ENCODE measurements at regions not wholly inside any gene's neighbourhood (a gene's known extent, or its start where the extent isn't known, plus 50 kb on each side); places are given as distances from the start of the nearest gene placed in this dataset.

GRCh38 chr5:152288917-152289595, 116.0 kb downstream of the NMUR2 start:
- no peak overlapping the region for H3K4me3 ChIP-seq
- TF ChIP-seq CTCF (IDR thresholded peaks at IDR 0.05; ENCODE audit: low read depth, low read length): no peak
- no peak for DNase-seq (ENCODE audit: low read depth in 1 of 2, low spot score in 1 of 2)
- no peaks in the 10 kb centered on the region for H3K36me3 ChIP-seq
- H3K27me3 ChIP-seq: no peaks in the 10 kb centered on the region
- H3K27ac ChIP-seq: no peak overlapping the region
- no peaks in the 10 kb centered on the region for H3K4me1 ChIP-seq (ENCODE audit: low read depth)
- no peaks in the 10 kb centered on the region for H3K9me3 ChIP-seq (ENCODE audit: low read depth)

- Histone ChIP-seq H3K4me1 (ENCODE audit: low read depth) (no peaks in the 10 kb centered on the region), H3K27ac (no peak overlapping the region), H3K4me3 (no peak overlapping the region), H3K9me3 (ENCODE audit: low read depth) (no peaks in the 10 kb centered on the region), H3K27me3 (no peaks in the 10 kb centered on the region), H3K36me3 (no peaks in the 10 kb centered on the region)
- TF ChIP-seq CTCF (IDR thresholded peaks at IDR 0.05; ENCODE audit: low read depth, low read length): no peak
- DNase-seq (ENCODE audit: low read depth in 1 of 2, low spot score in 1 of 2): no peak
Measured at GRCh38 chr5:152288499-152288898, 116.6 kb downstream of the NMUR2 start.

GRCh38 chr5:152285764-152286163, 119.3 kb downstream of the NMUR2 start:
- no peaks in the 10 kb centered on the region for H3K27me3 ChIP-seq
- no peak for TF ChIP-seq CTCF (IDR thresholded peaks at IDR 0.05; ENCODE audit: low read depth, low read length)

GRCh38 chr5:152282331-152282730, 122.7 kb downstream of the NMUR2 start:
- Histone ChIP-seq H3K9me3 (ENCODE audit: low read depth) (peaks cover 3% of the 10 kb centered on the region), H3K4me1 (ENCODE audit: low read depth) (no peaks in the 10 kb centered on the region), H3K27ac (no peak overlapping the region), H3K36me3 (no peaks in the 10 kb centered on the region), H3K4me3 (no peak overlapping the region), H3K27me3 (no peaks in the 10 kb centered on the region)
- no peak for TF ChIP-seq CTCF (IDR thresholded peaks at IDR 0.05; ENCODE audit: low read depth, low read length)
- DNase-seq (ENCODE audit: low read depth in 1 of 2, low spot score in 1 of 2): no peak

More at GRCh38 chr5:152285764-152286163, 119.3 kb downstream of the NMUR2 start:
- Histone ChIP-seq H3K4me3 (no peak overlapping the region), H3K4me1 (ENCODE audit: low read depth) (no peaks in the 10 kb centered on the region), H3K9me3 (ENCODE audit: low read depth) (peaks cover 3% of the 10 kb centered on the region), H3K27ac (no peak overlapping the region), H3K36me3 (no peaks in the 10 kb centered on the region)
- no peak for DNase-seq (ENCODE audit: low read depth in 1 of 2, low spot score in 1 of 2)

GRCh38 chr5:152277936-152278335, 127.1 kb downstream of the NMUR2 start:
- DNase-seq (ENCODE audit: low read depth in 1 of 2, low spot score in 1 of 2): no peak
- Histone ChIP-seq H3K4me3 (no peak overlapping the region), H3K4me1 (ENCODE audit: low read depth) (no peaks in the 10 kb centered on the region), H3K9me3 (ENCODE audit: low read depth) (peaks cover 3% of the 10 kb centered on the region), H3K27ac (no peak overlapping the region), H3K27me3 (no peaks in the 10 kb centered on the region), H3K36me3 (no peaks in the 10 kb centered on the region)
- no peak for TF ChIP-seq CTCF (IDR thresholded peaks at IDR 0.05; ENCODE audit: low read depth, low read length)

Measured in cardiac muscle cell (in vitro differentiated cells and primary cell).